Endothelial cell of umbilical vein (primary cell): ENCODE measurements at regions not wholly inside any gene's neighbourhood (a gene's known extent, or its start where the extent isn't known, plus 50 kb on each side); places are given as distances from the start of the nearest gene placed in this dataset.

Experiments used
- BruUV-seq: library from RNA; stranded (reverse); fragments of 400-500 nt; replicated peaks from 2 replicates; lab custom pipeline; 2021; lab: Mats Ljungman, UMichigan
- CTCF ChIA-PET: fragments of 300-600, 350-600 bp; sonication (Branson Sonifier 250); formaldehyde crosslinking; loops from one replicate; lab custom pipeline; 2021; ENCODE audit warnings: antibody characterized with exemption, inconsistent platforms; lab: Charles Lee
- POLR2A ChIA-PET: fragments of 300-600, 350-600 bp; sonication (Branson Sonifier 250); formaldehyde crosslinking; loops from one replicate; lab custom pipeline; 2021; ENCODE audit warnings: antibody characterized with exemption, inconsistent platforms; lab: Charles Lee
- DNase-seq: peaks from one replicate; pipeline ENCODE4 v3.0.0-alpha.2; 2011; ENCODE audit warnings: low read depth, low spot score
- FAIRE-seq: peaks from 2 replicates; lab custom pipeline; 2011; peaks lifted over from hg19 to GRCh38; lab: Jason Lieb, UNC
- H2AFZ ChIP-seq: 2 replicates; pipeline ENCODE4 v1.6.0; 2012; ENCODE audit warnings: low read depth, low read length, control low read depth, inconsistent platforms
- H3K27ac ChIP-seq: 2 replicates; pipeline ENCODE4 v1.5.1; 2011; ENCODE audit warnings: low read depth, mild to moderate bottlenecking, control low read depth, low read length, moderate library complexity; ENCODE audit not compliant: insufficient read depth
- H3K27me3 ChIP-seq, 2 experiments: 2 replicates each; pipeline versions ENCODE4 v1.6.0 to v1.6.1; 2011; ENCODE audit warnings: low read length in 2 of 2, mixed read lengths in 1 of 2; ENCODE audit not compliant: control insufficient read depth in 2 of 2, insufficient read depth in 2 of 2
- H3K36me3 ChIP-seq, 2 experiments: 2 replicates in 1 of 2; 3 replicates in 1 of 2; pipeline ENCODE4 v1.5.1; 2011; ENCODE audit warnings: low read length in 2 of 2, mild to moderate bottlenecking in 1 of 2, moderate library complexity in 1 of 2; ENCODE audit not compliant: control insufficient read depth in 2 of 2, insufficient read depth in 2 of 2; ENCODE audit errors: extremely low read depth in 1 of 2
- H3K4me1 ChIP-seq: 3 replicates; pipeline ENCODE4 v1.5.1; 2011; ENCODE audit warnings: mild to moderate bottlenecking, low read length; ENCODE audit not compliant: control insufficient read depth, insufficient read depth; ENCODE audit errors: extremely low read depth
- H3K4me2 ChIP-seq: 2 replicates; pipeline ENCODE4 v1.6.1; 2011; ENCODE audit warnings: low read length, control low read depth, mixed read lengths; ENCODE audit not compliant: insufficient read depth
- H3K4me3 ChIP-seq, 3 experiments: fragments of 200-600 bp in 1 of 3; sonication (generic), shearing (Covaris generic) in 1 of 3; replicated peaks in 1 of 3; 2 replicates each; pipeline ENCODE4 v1.5.1; 2011 to 2016; ENCODE audit warnings: control low read depth in 3 of 3, low read length in 3 of 3, mild to moderate bottlenecking in 2 of 3, inconsistent platforms in 1 of 3, low read depth in 1 of 3, moderate library complexity in 1 of 3; ENCODE audit not compliant: insufficient read depth in 1 of 3
- H3K79me2 ChIP-seq: 2 replicates; pipeline ENCODE4 v1.6.0; 2012; ENCODE audit warnings: low read length, inconsistent platforms; ENCODE audit not compliant: control insufficient read depth, insufficient read depth
- H3K9ac ChIP-seq: replicated peaks from 2 replicates; pipeline ENCODE3; 2011; ENCODE audit warnings: low read length, control low read depth; ENCODE audit not compliant: insufficient read depth; ENCODE audit errors: extremely low read depth
- H3K9me1 ChIP-seq: replicated peaks from 3 replicates; pipeline ENCODE4 v1.6.0; 2011; ENCODE audit warnings: mild to moderate bottlenecking, low read length; ENCODE audit not compliant: control insufficient read depth, insufficient read depth; ENCODE audit errors: extremely low read depth
- H3K9me3 ChIP-seq: replicated peaks from 2 replicates; pipeline ENCODE4 v1.5.1; 2012; ENCODE audit warnings: low read length, inconsistent platforms; ENCODE audit not compliant: control insufficient read depth, insufficient read depth
- H4K20me1 ChIP-seq: replicated peaks from 2 replicates; pipeline ENCODE3; 2011; ENCODE audit warnings: mild to moderate bottlenecking, low read length; ENCODE audit not compliant: control insufficient read depth, insufficient read depth; ENCODE audit errors: extremely low read depth
- CTCF ChIP-seq, 2 donors: IDR thresholded peaks; 1 replicate in 1 of 2; 2 replicates in 1 of 2; pipeline ENCODE4 v1.5.1; 2011; ENCODE audit warnings: low read length in 2 of 2, mild to moderate bottlenecking in 2 of 2, moderate library complexity in 2 of 2, control low read depth in 1 of 2, inconsistent platforms in 1 of 2, low read depth in 1 of 2; ENCODE audit not compliant: insufficient read depth in 1 of 2; ENCODE audit errors: extremely low read depth in 1 of 2
- EZH2 ChIP-seq: IDR thresholded peaks from 2 replicates; pipeline ENCODE4 v1.6.1; 2012; ENCODE audit warnings: borderline replicate concordance, low read depth, mild to moderate bottlenecking, moderate library complexity, low read length, inconsistent platforms; ENCODE audit not compliant: severe bottlenecking
- FOS ChIP-seq: IDR thresholded peaks from 2 replicates; pipeline ENCODE4 v1.6.1; 2011; ENCODE audit warnings: mild to moderate bottlenecking, low read length, moderate library complexity, borderline replicate concordance; ENCODE audit not compliant: insufficient read depth
- GATA2 ChIP-seq: IDR thresholded peaks from 2 replicates; pipeline ENCODE4 v1.7.0; 2011; ENCODE audit warnings: low read depth, mild to moderate bottlenecking, moderate library complexity, mixed read lengths, low read length; ENCODE audit not compliant: insufficient read length, insufficient read depth
- JUN ChIP-seq: IDR thresholded peaks from 2 replicates; pipeline ENCODE4 v1.6.1; 2011; ENCODE audit warnings: borderline replicate concordance, low read depth; ENCODE audit not compliant: insufficient read length, insufficient read depth
- MAX ChIP-seq: IDR thresholded peaks from 2 replicates; pipeline ENCODE4 v1.6.1; 2011; ENCODE audit not compliant: insufficient read depth, insufficient read length
- MYC ChIP-seq: IDR thresholded peaks from one replicate; pipeline ENCODE4 v1.6.1; 2011; ENCODE audit warnings: mild to moderate bottlenecking, low read depth, low read length
- POLR2A ChIP-seq: IDR thresholded peaks from 2 replicates; pipeline ENCODE4 v1.6.1; 2012; ENCODE audit warnings: low read depth, mild to moderate bottlenecking, control low read depth, low read length
- POLR2AphosphoS5 ChIP-seq: IDR thresholded peaks from 2 replicates; pipeline ENCODE4 v1.6.1; 2012; ENCODE audit warnings: low read depth, mild to moderate bottlenecking, control low read depth, low read length, moderate library complexity; ENCODE audit not compliant: insufficient read depth
- dilution Hi-C: fragments of 300-500 bp; cut with MboI; formaldehyde crosslinking; loops from one replicate; pipeline ENCODE4 v1.15.0; 2019; ENCODE audit warnings: low sequenced_read_pairs; ENCODE audit not compliant: extremely low pct_ligation_motif_present
- intact Hi-C: fragments of 100-400 bp; cut with micrococcal nuclease; formaldehyde crosslinking; loops from one replicate; pipeline ENCODE4 v1.10.0; 2022

GRCh38 chr1:42081475-42081874 is 71.7 kb upstream of the GUCA2B start:
- Histone ChIP-seq H3K9me1 (no peaks in the 10 kb centered on the region), H3K9ac (no peak overlapping the region), H3K4me2 (no peak overlapping the region), H2AFZ (no peak overlapping the region), H3K79me2 (no peaks in the 10 kb centered on the region), H3K27ac (no peak overlapping the region), H3K27me3 (peaks cover 9 to 27% of the 10 kb centered on the region in 2 experiments), H3K36me3 (no peaks in the 10 kb centered on the region), H3K4me3 (no peak overlapping the region), H4K20me1 (no peaks in the 10 kb centered on the region), H3K4me1 (no peaks in the 10 kb centered on the region), H3K9me3 (no peaks in the 10 kb centered on the region)
- no peak for FAIRE-seq
- intact Hi-C loops (no loop called here), dilution Hi-C loops (no loop called here)
- TF ChIP-seq MYC: no peak
- TF ChIP-seq POLR2A: no peak
- TF ChIP-seq CTCF (IDR thresholded peaks at IDR 0.05; ENCODE audit: extremely low read depth in 1 of 2, insufficient read depth in 1 of 2, low read depth in 1 of 2, low read length in 2 of 2): no peak
- TF ChIP-seq JUN: no peak
- TF ChIP-seq FOS: no peak
- no peak for TF ChIP-seq GATA2
- no peak for TF ChIP-seq EZH2
- TF ChIP-seq MAX: no peak
- no peak for TF ChIP-seq POLR2AphosphoS5
- ChIA-PET POLR2A (no interaction called here), CTCF (no interaction called here)
- BruUV-seq: no TSS peak
- no peak for DNase-seq
